ENCODE measurements at regions not wholly inside any gene's neighbourhood (a gene's known extent, or its start where the extent isn't known, plus 50 kb on each side); places are given as distances from the start of the nearest gene placed in this dataset.

GRCh38 chr2:56626927-56627326, 443.1 kb downstream of the CCDC85A start:
- no peak for DNase-seq

GRCh38 chr2:56630286-56630685, 446.5 kb downstream of the CCDC85A start:
- DNase-seq = no peak

- DNase-seq = no peak
These were observed 464.2 kb downstream of the CCDC85A start for GRCh38 chr2:56647997-56648396.

GRCh38 chr2:56648802-56649201, 465.0 kb downstream of the CCDC85A start:
- no peak for DNase-seq

GRCh38 chr2:56654936-56655335, 471.1 kb downstream of the CCDC85A start:
- DNase-seq = no peak

- no peak for DNase-seq
These were observed 473.0 kb downstream of the CCDC85A start for GRCh38 chr2:56656826-56657225.

- no peak for DNase-seq
These were observed 483.0 kb downstream of the CCDC85A start for GRCh38 chr2:56666777-56667176.

- DNase-seq = no peak
These were observed 488.3 kb downstream of the CCDC85A start for GRCh38 chr2:56671973-56672569.

GRCh38 chr2:56674084-56674483, 490.3 kb downstream of the CCDC85A start:
- no peak for DNase-seq

- DNase-seq = no peak
These were observed 493.2 kb downstream of the CCDC85A start for GRCh38 chr2:56676966-56677365.

GRCh38 chr2:56680971-56681631, 497.3 kb downstream of the CCDC85A start:
- no peak for DNase-seq

- DNase-seq = no peak
These were observed 498.0 kb downstream of the CCDC85A start for GRCh38 chr2:56681659-56682396.

- DNase-seq = no peak
These were observed 498.6 kb downstream of the CCDC85A start for GRCh38 chr2:56682397-56682760.

GRCh38 chr2:56684327-56684726, 500.5 kb downstream of the CCDC85A start:
- no peak for DNase-seq

GRCh38 chr2:56685205-56685604, 501.4 kb downstream of the CCDC85A start:
- DNase-seq = no peak

- no peak for DNase-seq
These were observed 503.4 kb downstream of the CCDC85A start for GRCh38 chr2:56687169-56687568.

GRCh38 chr2:56688661-56689060, 504.9 kb downstream of the CCDC85A start:
- DNase-seq = no peak

GRCh38 chr2:56693501-56693900, 509.7 kb downstream of the CCDC85A start:
- no peak for DNase-seq

- DNase-seq = no peak
These were observed 519.2 kb downstream of the CCDC85A start for GRCh38 chr2:56703001-56703400.

GRCh38 chr2:56705713-56706112, 521.9 kb downstream of the CCDC85A start:
- DNase-seq = no peak

GRCh38 chr2:56707218-56707617, 523.4 kb downstream of the CCDC85A start:
- no peak for DNase-seq

GRCh38 chr2:56707650-56708049, 523.9 kb downstream of the CCDC85A start:
- no peak for DNase-seq

- no peak for DNase-seq
These were observed 525.4 kb downstream of the CCDC85A start for GRCh38 chr2:56709181-56709580.

- no peak for DNase-seq
These were observed 529.4 kb downstream of the CCDC85A start for GRCh38 chr2:56713161-56713676.
